BJ (cell line): ENCODE measurements at regions not wholly inside any gene's neighbourhood (a gene's known extent, or its start where the extent isn't known, plus 50 kb on each side); places are given as distances from the start of the nearest gene placed in this dataset.

ENCODE experiments used
- CTCF ChIA-PET: fragments of 350-600 bp; formaldehyde crosslinking; extraction: SDS; loops from one replicate; lab custom pipeline; 2021; ENCODE audit warnings: antibody characterized with exemption, inconsistent platforms; lab: Yijun Ruan, JAX
- POLR2A ChIA-PET: fragments of 300-600 bp; sonication (Branson Sonifier 250); formaldehyde crosslinking; extraction: SDS; loops from one replicate; lab custom pipeline; 2021; ENCODE audit warnings: antibody characterized with exemption; lab: Charles Lee
- DNase-seq: peaks from one replicate; pipeline ENCODE4 v3.0.0-alpha.2; 2011; ENCODE audit warnings: low read depth
- H3K27me3 ChIP-seq: 2 replicates; pipeline ENCODE4 v1.6.0; 2011; ENCODE audit warnings: low read length; ENCODE audit not compliant: control insufficient read depth, insufficient read depth
- H3K36me3 ChIP-seq: 2 replicates; pipeline ENCODE4 v1.5.1; 2011; ENCODE audit warnings: low read length; ENCODE audit not compliant: control insufficient read depth, insufficient read depth
- H3K4me3 ChIP-seq: 2 replicates; pipeline ENCODE4 v1.5.1; 2011; ENCODE audit warnings: low read depth, mild to moderate bottlenecking, control low read depth, low read length
- TF ChIP-seq, protein P1 (sequence below): IDR thresholded peaks from 2 replicates; pipeline ENCODE4 v1.5.1; 2011; ENCODE audit warnings: low read depth, mild to moderate bottlenecking, control low read depth, inconsistent platforms, low read length, moderate library complexity; ENCODE audit not compliant: insufficient read depth

DNA sequence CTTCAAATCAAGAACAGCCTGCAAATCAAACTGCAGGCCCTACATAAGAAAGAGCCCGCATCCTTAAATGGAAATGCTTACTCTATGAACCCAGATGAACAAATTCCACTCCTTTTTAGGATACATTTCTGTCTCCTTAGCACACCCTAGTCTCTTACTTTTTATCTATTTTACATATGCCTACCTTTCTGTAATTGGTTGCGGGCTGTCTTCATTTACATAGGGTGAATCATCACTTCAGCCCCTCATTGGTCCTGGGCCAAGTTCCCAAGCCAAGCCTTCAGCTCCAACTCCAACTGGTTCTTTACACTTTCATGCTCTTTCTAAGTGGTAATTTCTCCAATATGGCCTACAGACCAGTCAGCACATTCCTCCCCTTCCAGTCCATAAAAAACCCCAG lies 219.3 kb downstream of the TRAM1L1 start:
- no peaks in the 10 kb centered on the region for H3K27me3 ChIP-seq
- no peak for DNase-seq
- POLR2A ChIA-PET, result no interaction called here
- no peak overlapping the region for H3K4me3 ChIP-seq
- CTCF ChIA-PET, result no interaction called here
- no peaks in the 10 kb centered on the region for H3K36me3 ChIP-seq
- TF ChIP-seq, protein P1, sequence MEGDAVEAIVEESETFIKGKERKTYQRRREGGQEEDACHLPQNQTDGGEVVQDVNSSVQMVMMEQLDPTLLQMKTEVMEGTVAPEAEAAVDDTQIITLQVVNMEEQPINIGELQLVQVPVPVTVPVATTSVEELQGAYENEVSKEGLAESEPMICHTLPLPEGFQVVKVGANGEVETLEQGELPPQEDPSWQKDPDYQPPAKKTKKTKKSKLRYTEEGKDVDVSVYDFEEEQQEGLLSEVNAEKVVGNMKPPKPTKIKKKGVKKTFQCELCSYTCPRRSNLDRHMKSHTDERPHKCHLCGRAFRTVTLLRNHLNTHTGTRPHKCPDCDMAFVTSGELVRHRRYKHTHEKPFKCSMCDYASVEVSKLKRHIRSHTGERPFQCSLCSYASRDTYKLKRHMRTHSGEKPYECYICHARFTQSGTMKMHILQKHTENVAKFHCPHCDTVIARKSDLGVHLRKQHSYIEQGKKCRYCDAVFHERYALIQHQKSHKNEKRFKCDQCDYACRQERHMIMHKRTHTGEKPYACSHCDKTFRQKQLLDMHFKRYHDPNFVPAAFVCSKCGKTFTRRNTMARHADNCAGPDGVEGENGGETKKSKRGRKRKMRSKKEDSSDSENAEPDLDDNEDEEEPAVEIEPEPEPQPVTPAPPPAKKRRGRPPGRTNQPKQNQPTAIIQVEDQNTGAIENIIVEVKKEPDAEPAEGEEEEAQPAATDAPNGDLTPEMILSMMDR, result no peak

DNA sequence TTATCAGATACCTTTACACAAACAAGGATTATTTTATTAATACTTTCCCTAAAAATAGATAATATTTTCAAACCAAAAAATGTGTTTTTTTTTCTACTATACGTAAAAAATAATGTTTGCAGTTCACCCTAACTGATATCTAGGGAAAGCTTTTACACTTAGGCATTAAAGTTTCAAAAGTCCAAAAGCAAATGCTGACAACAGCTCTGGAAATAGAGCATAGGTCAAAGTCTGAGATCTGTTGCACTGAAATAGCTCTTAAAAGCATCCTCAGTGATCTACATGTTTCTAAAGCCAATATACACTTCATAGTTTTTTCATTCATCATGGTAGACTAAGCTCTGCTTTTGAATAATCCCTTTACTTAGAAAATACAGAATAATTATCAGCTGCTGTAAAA lies 222.8 kb downstream of the TRAM1L1 start:
- no peak overlapping the region for H3K4me3 ChIP-seq
- TF ChIP-seq, protein P1, result no peak
- H3K36me3 ChIP-seq, result no peaks in the 10 kb centered on the region
- H3K27me3 ChIP-seq, result no peaks in the 10 kb centered on the region
- ChIA-PET POLR2A (no interaction called here), CTCF (interaction anchor here (0.6 kb wide), 1 partner anchor 374 kb away, joined by 4 read pairs; no protein-coding TSS in a partner anchor)
- no peak for DNase-seq

DNA sequence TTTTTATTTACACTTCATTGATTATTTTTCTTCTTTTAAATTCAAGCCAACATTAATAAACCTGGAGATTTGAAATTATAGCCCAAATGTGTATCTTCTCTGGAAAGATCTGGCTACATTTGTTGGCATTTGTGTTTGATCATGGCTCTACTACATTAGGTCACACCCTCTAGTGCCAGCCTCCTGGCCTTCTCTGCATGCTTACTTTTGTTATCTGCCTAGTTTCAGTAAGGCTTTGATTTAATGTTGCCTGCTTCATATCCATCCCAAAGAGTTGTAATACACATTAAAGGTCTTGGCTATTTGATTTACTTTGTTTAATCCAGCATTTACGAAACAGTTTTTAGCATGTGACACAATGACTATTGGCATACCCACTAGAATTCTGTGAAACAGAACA lies 224.5 kb downstream of the TRAM1L1 start:
- Histone ChIP-seq H3K4me3 (no peak overlapping the region), H3K36me3 (no peaks in the 10 kb centered on the region), H3K27me3 (no peaks in the 10 kb centered on the region)
- TF ChIP-seq, protein P1, result no peak
- DNase-seq, result no peak
- POLR2A ChIA-PET, result no interaction called here
- CTCF ChIA-PET, result no interaction called here

DNA sequence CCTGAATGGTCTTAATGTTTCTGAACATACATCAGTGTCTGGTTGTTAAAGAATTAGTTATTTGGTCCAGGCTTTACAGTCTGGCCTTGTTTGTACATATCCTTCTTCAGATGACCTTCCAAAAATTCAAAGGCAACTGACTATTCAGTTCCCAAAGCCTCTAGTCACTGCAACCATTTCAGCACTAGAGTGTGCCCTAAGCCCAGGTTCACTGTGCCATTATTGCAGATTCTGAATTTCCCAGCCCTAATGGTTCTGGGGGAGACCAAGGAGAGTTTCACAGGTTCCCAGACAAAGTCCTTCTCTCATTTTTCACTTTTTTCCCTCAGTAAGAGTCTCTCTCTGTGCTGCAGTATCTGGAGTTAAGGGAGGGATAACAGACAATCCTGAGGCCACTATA lies 235.8 kb downstream of the TRAM1L1 start:
- ChIA-PET POLR2A (no interaction called here), CTCF (no interaction called here)
- no peak overlapping the region for H3K4me3 ChIP-seq
- H3K36me3 ChIP-seq, result no peaks in the 10 kb centered on the region
- no peak for DNase-seq
- no peaks in the 10 kb centered on the region for H3K27me3 ChIP-seq
- TF ChIP-seq, protein P1, result no peak

DNA sequence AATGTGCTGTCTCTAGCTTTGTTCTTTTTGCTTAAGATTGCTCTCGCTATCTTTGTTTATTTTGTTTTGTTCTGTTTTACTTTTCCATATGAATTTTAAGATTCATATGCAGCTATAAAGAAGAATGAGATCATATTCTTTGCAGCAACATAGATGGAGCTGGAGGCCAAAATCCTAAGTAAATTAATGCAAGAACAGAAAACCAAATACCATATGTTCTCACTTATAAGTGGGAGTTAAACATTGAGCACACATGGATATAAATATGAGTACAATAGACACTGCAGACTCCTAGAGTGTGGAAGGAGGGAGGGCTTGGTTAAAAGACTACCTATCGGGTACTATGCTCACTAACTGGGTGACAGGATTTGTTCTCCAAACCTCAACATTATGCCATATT lies 237.8 kb downstream of the TRAM1L1 start:
- no peaks in the 10 kb centered on the region for H3K36me3 ChIP-seq
- TF ChIP-seq, protein P1, result no peak
- DNase-seq, result no peak
- H3K27me3 ChIP-seq, result no peaks in the 10 kb centered on the region
- H3K4me3 ChIP-seq, result no peak overlapping the region
- ChIA-PET POLR2A (no interaction called here), CTCF (no interaction called here)
